ENCODE measurements at regions not wholly inside any gene's neighbourhood (a gene's known extent, or its start where the extent isn't known, plus 50 kb on each side); places are given as distances from the start of the nearest gene placed in this dataset.

- intact Hi-C loops (cut with micrococcal nuclease) = no loop called here
- peaks cover 5% of the 10 kb centered on the region for H3K9me3 ChIP-seq (replicated peaks)
- H3K27ac ChIP-seq (replicated peaks) = no peak overlapping the region
- H3K27me3 ChIP-seq (ENCODE audit: low read depth) = no peaks in the 10 kb centered on the region
- H3K4me3 ChIP-seq = no peak overlapping the region
- H3K4me1 ChIP-seq = no peaks in the 10 kb centered on the region
- no peak for TF ChIP-seq CTCF (IDR thresholded peaks at IDR 0.05; ENCODE audit: borderline replicate concordance)
- no peak for DNase-seq
- H3K36me3 ChIP-seq = no peaks in the 10 kb centered on the region
These were observed 886.2 kb upstream of the ZWINT start for GRCh38 chr10:57247271-57247670.

GRCh38 chr10:57225920-57226319, 864.9 kb upstream of the ZWINT start:
- Histone ChIP-seq H3K4me1 (no peaks in the 10 kb centered on the region), H3K27ac (replicated peaks) (no peak overlapping the region), H3K9me3 (replicated peaks) (peaks cover 33% of the 10 kb centered on the region), H3K4me3 (no peak overlapping the region), H3K27me3 (ENCODE audit: low read depth) (no peaks in the 10 kb centered on the region), H3K36me3 (no peaks in the 10 kb centered on the region)
- no peak for TF ChIP-seq CTCF (IDR thresholded peaks at IDR 0.05; ENCODE audit: borderline replicate concordance)
- no peak for DNase-seq
- intact Hi-C loops (cut with micrococcal nuclease) = no loop called here

- intact Hi-C loops (cut with micrococcal nuclease) = no loop called here
- H3K27ac ChIP-seq (replicated peaks) = no peak overlapping the region
- no peak for DNase-seq
- no peaks in the 10 kb centered on the region for H3K4me1 ChIP-seq
- no peaks in the 10 kb centered on the region for H3K36me3 ChIP-seq
- no peak overlapping the region for H3K4me3 ChIP-seq
- peaks cover 22% of the 10 kb centered on the region for H3K9me3 ChIP-seq (replicated peaks)
- no peaks in the 10 kb centered on the region for H3K27me3 ChIP-seq (ENCODE audit: low read depth)
- TF ChIP-seq CTCF (IDR thresholded peaks at IDR 0.05; ENCODE audit: borderline replicate concordance) = no peak
These were observed 863.8 kb upstream of the ZWINT start for GRCh38 chr10:57224811-57225210.

- DNase-seq = no peak
- TF ChIP-seq CTCF (IDR thresholded peaks at IDR 0.05; ENCODE audit: borderline replicate concordance) = no peak
- Histone ChIP-seq H3K27me3 (ENCODE audit: low read depth) (no peaks in the 10 kb centered on the region), H3K36me3 (no peaks in the 10 kb centered on the region), H3K4me3 (no peak overlapping the region), H3K9me3 (replicated peaks) (peaks cover under 1% of the 10 kb centered on the region), H3K27ac (replicated peaks) (no peak overlapping the region), H3K4me1 (no peaks in the 10 kb centered on the region)
- intact Hi-C loops (cut with micrococcal nuclease) = no loop called here
These were observed 861.5 kb upstream of the ZWINT start for GRCh38 chr10:57222603-57223002.

- Histone ChIP-seq H3K9me3 (replicated peaks) (no peaks in the 10 kb centered on the region), H3K27ac (replicated peaks) (no peak overlapping the region), H3K4me1 (no peaks in the 10 kb centered on the region), H3K27me3 (ENCODE audit: low read depth) (no peaks in the 10 kb centered on the region), H3K36me3 (no peaks in the 10 kb centered on the region), H3K4me3 (no peak overlapping the region)
- DNase-seq = no peak
- intact Hi-C loops (cut with micrococcal nuclease) = no loop called here
- no peak for TF ChIP-seq CTCF (IDR thresholded peaks at IDR 0.05; ENCODE audit: borderline replicate concordance)
These were observed 861.1 kb upstream of the ZWINT start for GRCh38 chr10:57222129-57222528.

GRCh38 chr10:57221674-57222073, 860.6 kb upstream of the ZWINT start:
- Histone ChIP-seq H3K27ac (replicated peaks) (no peak overlapping the region), H3K9me3 (replicated peaks) (no peaks in the 10 kb centered on the region), H3K36me3 (no peaks in the 10 kb centered on the region), H3K4me3 (no peak overlapping the region), H3K4me1 (no peaks in the 10 kb centered on the region), H3K27me3 (ENCODE audit: low read depth) (no peaks in the 10 kb centered on the region)
- TF ChIP-seq CTCF (IDR thresholded peaks at IDR 0.05; ENCODE audit: borderline replicate concordance) = no peak
- DNase-seq = no peak
- intact Hi-C loops (cut with micrococcal nuclease) = no loop called here

Data from left ventricle myocardium inferior (tissue), 1 donor.